Uterus (tissue), 2 donors: ENCODE measurements at regions not wholly inside any gene's neighbourhood (a gene's known extent, or its start where the extent isn't known, plus 50 kb on each side); places are given as distances from the start of the nearest gene placed in this dataset.

ENCODE experiments used
- POLR2A ChIP-seq, 2 donors: fragments of 450-650 bp; IDR thresholded peaks; one replicate each; pipeline ENCODE4 v1.6.1; 2016; ENCODE audit warnings: antibody characterized with exemption in 2 of 2, mild to moderate bottlenecking in 1 of 2, moderate library complexity in 1 of 2
- TF ChIP-seq, protein P1 (sequence below), 4 experiments: fragments of 200-600 bp in 2 of 4; fragments of 450-650 bp in 2 of 4; sonication (generic) in 2 of 4; IDR thresholded peaks; one replicate each; pipeline ENCODE4 v1.5.1; 2016 to 2019; ENCODE audit warnings: antibody characterized with exemption in 4 of 4, mild to moderate bottlenecking in 2 of 4, moderate library complexity in 1 of 4

DNA sequence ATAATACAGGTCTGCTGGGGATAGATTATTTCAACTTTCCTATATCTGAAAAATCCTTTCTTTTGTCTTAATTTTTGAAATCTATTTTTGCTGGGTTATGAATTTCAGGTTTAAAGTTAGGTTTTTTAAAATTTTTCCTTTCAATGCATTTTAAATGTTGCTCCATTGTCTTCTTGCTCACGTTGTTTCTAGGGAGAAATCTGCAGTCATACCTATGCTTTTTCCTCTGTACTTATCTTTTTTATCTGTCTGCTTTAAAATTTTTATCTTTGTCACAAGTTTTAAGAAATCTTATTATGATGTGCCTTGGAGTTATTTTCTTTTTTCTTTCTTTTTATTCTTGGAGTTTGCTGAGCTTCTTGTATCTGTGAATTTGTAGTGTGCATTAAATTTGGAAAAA lies 412.0 kb upstream of the KIF2A start:
- TF ChIP-seq, protein P1, sequence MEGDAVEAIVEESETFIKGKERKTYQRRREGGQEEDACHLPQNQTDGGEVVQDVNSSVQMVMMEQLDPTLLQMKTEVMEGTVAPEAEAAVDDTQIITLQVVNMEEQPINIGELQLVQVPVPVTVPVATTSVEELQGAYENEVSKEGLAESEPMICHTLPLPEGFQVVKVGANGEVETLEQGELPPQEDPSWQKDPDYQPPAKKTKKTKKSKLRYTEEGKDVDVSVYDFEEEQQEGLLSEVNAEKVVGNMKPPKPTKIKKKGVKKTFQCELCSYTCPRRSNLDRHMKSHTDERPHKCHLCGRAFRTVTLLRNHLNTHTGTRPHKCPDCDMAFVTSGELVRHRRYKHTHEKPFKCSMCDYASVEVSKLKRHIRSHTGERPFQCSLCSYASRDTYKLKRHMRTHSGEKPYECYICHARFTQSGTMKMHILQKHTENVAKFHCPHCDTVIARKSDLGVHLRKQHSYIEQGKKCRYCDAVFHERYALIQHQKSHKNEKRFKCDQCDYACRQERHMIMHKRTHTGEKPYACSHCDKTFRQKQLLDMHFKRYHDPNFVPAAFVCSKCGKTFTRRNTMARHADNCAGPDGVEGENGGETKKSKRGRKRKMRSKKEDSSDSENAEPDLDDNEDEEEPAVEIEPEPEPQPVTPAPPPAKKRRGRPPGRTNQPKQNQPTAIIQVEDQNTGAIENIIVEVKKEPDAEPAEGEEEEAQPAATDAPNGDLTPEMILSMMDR (IDR thresholded peaks at IDR 0.05) = no peak
- TF ChIP-seq POLR2A (IDR thresholded peaks at IDR 0.05) = no peak
